ENCODE measurements at regions not wholly inside any gene's neighbourhood (a gene's known extent, or its start where the extent isn't known, plus 50 kb on each side); places are given as distances from the start of the nearest gene placed in this dataset.

DNA sequence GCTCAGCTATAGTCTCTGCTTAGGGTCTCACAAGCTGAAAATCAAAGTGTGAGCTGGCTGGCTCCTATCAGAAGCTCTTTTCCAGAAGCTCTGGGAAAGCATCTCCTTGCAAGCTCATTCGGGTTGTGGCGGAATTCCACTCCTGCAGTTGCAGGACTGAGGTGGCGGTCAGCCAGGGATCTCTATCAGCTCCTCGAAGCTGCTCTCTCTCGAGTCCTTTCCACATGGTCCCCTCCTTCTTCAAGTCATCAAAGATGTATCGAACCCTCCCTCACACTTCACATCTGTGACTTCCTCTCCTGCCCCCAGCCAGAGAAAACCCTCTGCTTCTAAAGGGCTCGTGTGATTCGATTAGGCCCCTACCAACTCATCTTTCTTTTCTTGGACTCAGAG, 141.7 kb downstream of the ZFP36L2 start:
- no peak for DNase-seq

DNA sequence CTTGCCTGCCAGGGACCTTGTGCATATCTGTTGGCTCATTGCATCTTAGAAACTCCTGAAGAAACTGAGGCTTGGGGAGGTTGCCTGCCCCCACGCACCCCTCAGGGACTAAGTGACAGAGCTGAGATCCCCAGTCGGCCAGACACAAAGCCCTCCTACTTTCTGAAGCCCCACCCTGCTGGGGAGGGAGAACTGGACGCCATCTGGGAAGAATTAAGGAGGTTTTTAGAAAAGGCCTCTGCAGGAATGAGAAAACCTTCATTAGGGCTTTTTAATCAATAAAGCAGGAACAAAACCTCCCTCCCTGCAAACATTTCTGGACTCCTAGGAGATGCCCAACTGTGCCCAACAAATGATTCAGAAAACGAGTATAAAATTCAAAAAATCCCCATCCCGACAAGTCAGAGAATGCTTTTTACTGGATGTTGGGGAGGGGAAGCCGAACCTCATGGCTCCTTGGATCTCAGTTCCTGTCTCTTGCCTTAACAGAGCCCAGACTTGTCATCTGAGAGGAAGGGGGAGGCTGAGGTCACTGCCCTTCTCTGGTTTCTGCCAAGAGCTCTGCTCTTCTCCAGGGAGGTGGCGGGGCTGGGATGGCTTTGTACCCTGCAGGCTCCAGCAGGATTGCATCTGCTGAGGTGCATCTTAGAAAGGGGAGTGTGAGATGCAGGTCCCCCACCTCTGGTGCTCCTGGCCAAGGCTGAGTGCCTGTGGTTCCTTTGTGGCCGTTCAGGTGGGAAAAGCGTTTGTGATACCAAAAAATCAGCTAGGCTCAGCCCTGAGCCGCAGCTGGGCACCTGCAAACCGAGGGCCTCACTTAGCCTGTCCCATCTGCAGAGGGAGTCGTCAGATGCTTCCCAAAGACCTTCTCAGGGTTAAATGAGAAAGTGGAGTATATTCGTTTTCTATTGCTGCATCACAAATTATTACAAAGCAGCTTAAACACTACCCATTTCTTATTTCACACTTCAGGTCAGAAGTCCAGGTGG, 142.4 kb downstream of the ZFP36L2 start:
- no peak for DNase-seq

DNA sequence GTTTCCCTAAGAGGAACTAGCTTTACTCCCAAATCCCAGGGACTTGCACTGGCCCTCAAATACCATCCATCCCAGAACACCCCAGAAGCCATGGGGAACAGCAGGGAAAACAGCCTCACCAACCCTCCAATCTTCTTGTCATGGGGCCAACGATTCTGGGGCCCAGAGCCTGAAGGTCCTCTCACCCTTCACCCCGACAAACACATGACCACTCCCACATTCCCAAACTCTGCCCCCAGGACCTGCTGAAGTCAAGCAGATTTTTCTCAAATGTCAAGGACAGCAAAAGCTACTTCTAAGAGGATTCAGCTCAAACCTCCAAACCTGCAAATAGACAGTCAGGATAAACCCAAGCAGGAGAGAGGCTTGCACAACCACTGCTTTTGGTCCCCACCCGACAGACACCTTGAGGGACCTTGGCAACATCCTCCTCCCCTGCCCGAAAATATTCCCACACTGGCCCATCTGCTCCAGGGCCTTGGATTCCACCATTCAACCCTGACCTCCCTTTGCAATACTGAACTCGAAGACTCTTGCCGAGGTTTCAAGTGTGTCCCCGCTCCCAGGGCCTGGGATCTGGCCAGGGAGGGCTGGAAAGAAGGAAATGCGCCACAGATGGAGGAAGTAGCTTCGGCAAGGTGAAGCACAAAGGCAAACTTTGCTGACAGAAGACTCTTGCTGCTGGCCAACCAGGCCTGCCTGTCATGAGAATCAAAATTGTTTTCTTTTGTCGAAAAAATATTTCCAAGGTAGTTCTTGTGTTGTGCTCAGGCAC, 143.3 kb downstream of the ZFP36L2 start:
- no peak for DNase-seq

DNA sequence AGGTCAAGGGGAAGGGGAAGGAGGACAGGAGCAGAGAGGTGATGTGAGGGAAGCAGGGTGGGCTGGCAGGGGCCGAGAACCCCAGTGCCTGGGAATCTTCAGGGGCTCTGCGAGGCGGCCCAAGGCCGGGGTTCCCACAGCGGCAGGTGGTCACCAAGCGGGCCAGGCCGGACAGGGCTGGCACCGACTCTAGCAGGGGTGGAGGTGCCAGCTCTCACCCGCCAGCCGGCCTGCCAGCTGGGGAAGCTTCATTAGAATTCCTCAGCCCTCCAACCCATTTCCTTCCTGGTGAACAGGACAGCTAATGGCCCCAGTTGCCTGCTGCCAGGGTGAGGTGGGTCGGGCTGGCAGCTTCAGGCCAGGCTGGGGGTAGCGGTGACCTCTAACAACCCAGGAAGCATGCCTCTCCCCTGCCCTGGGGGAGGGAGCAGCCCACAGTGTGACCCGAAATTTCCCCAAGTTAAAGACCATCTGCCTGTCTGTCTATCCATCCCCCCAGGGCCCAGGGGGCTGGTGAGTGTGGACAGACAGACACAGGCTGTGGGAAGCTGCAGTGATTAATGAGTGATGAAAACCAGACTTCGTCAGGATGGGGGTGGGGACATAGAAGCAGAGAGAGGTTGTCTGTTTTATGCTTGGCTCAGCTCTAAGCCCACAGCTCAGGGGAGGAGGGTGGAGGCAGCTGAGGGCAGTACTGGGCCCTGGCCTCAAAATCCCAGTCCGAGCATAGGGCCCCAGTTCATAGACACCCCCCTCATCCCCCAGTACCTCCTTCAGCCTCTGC, 144.1 kb downstream of the ZFP36L2 start:
- no peak for DNase-seq

DNA sequence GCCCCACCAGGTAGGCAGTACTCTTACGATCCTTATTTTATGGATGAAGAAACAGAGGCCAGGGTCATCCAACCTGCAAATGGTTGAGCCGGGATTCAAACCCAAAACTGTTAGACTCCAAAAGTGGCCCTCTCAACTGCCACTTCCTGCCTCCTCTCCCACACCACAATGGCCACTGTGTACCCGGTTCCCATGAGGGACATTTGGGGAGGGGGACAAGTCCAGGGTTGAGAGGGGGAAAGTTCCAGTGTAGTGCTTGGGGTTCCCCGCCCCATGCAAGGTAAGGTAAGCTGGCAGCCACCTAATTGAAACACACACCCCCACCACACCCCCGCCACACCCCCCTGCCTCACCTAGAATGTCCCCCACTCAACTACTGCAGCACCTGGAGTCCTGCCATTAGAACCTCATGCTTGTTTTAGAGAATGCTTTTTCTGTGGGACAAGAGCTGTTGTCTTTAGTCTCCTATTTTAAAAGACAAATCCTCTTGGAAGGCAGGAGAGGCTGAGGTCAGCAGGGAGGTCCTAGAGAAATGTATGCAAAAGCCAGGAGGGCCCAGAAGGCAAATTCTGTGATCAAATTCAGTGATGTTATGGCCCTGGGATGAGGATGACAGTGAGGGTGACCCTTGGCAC, 145.2 kb downstream of the ZFP36L2 start:
- no peak for DNase-seq

DNA sequence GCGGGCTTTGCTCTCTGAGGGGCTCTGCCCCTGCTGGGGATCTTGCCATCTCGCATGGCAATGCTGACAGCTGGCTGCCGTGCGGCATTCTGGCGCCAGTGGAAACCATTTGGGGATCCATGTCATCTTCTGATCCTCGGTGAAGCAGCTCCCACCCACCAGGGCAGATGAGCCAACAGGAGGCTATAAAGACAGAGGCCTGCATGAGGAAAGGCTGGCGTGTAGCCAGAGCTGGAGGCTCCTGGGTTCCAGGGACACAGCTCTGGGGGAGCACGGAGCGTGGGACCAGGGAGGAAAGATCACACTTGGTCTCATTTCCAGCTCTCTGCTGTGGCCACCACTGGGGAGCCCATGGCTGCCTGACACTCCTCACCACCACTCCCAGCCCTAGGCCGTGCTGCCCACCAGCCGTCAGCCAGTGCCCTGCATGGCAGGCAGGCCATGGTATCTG, 145.8 kb downstream of the ZFP36L2 start:
- no peak for DNase-seq

DNA sequence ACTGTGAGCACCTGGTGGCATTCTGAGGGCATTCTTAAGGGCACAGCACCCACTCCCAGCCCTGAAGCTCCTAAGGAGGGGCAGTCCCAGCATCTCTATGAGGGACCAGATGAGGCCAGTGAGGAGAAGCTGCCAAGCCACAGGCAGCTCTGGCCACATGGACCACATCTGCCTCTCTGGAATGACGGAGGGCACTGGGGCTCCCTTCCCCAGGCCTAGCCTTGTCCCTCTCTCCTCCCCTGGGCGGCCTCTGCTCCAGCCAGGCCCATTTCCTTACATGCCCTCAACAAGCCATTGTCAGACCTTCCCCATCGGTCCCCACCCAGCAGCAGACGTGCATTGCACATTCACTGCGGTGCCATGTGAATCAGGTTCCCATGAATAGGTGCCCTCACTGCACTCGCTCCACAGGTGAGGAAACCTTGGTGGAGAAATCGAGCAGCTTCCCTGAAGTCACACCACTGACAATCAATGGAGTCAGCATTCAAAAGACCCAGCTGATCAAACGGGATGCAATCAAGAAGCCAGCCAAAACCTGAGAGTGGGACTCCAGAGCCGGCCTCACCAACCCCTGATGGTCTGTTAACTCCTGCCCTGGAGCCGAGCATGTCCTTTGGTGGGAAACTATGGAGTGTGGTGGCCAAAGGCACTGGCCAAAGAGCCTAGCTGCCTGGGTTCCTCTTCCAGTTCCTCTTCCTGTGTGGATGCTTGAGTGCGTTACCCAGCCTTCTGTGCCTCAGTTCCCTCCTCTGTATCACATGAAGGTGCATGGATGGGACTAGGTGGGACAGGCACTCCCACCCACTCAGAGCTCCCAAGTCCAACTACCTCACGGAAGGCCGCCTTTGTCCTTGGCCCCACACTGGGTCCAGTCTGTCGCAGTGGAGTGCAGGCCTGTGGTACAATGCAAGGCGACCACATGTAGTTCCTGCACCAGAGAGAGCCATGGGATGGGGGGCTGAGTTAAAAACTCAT, 147.3 kb downstream of the ZFP36L2 start:
- DNase-seq: no peak

DNA sequence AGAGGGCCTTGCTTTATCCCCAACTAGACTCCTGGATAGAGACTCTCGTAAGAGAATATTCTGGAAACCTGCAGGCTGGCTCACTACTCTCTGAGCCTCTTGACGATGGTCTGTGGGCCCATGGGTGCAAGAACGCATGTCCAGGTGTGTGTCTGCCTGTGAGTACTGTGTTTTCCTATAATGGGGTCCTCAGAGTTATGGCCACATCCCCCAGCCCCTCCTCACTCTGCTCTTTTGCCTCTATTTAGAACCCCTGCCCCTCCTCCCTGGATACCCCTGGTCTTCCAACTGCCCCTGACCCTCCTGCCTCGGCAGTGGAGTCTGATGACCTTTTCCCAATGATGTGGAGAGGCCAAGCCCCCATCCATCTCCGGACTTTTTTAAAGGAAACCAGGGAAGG, 148.1 kb downstream of the ZFP36L2 start:
- no peak for DNase-seq

DNA sequence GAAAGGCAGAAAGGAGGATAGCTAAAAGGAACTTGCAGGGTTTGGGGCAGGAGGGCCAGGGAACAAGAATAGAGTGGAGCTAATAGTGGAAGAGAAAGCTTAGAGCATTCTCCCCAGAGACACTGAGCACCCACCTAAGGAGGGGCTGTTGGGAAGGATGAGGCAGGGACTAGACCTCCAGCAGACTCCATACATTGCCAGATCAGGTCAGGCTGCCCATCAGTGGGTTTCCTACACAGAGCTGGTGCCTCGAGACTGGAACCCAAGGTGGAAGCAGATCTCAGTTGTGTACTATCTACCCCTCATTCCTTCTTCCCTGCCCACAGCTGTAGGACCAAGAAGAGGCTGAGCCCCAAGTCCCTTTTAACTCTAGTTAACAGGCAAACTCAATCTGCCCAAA, 148.5 kb downstream of the ZFP36L2 start:
- no peak for DNase-seq

DNA sequence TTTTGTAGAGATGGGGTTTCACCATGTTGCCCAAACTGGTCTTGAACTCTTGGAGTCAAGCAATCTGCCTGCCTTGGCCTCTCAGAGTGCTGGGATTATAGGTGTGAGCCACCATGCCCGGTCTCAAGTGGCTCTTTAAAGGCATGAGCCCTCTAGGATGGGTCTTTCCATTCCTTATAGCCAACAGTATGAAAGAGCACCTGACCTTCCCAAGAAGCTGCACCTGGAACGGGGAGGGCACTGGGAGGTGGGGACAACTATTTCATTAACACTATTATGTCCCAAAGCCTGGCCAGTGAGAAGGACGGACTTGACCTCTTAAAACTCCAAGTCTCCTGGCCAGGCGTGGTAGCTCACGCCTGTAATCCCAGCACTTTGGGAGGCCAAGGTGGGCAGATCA, 149.7 kb downstream of the ZFP36L2 start:
- no peak for DNase-seq

DNA sequence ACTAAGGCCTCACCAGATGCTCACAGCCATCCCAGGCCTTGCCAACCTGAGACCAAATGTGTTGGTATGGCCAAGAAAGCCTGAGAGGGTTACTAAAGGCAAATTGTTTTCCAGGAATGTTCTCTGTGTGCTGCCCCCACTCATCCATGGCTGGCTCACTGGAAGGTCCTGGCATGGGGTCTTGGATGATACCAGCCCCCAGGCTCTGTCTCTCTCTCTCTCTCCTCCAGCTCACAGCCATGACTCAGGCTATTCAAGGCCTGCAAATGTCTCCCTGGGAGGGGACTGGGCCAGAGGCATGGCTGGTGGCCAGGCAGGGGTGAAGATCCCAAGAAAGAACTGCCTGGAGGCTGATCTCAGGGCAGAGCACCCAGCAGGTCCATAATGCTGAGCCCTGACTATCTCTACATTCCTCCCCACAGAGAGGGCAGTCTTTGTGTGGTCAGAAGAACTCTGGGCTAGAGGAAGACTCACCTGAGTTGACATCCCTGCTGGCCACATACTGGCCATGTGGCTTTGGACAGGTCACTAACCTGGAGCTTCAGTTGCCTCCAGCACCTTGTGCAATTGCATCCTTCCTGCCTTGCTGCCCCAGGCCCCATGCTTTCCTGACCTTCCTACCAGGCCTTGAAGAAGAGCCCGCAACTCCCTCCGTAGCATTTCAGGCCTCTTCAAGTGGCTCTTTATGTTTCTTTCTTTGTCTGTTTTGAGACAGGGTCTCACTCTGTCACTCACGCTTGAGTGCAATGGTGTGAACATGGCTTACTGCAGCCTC, 150.4 kb downstream of the ZFP36L2 start:
- DNase-seq: peak; percentile 3

DNA sequence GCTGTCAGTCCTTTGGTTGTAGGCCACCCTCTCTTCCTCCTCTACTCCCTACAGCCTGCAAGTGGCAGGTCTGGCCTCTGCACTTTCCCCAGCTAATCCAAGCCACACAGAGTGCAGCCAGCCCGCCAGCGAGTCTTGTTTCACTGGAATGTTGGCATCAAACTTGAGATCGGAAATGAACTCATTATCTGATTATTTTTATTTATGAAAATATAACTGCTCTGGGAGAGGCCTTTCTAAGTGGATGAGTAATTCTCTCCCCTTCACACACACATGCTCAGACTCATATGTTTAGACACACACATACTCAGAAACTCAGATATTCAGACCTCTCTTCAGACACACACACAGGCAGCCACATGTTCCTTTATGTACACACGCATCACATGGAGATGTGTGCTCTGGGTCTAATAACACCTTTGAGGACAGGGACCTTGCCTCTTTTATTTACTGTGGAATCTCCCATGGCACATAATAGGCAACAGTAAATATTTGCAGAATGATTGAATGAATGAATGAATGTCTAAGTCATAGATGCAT, 151.3 kb downstream of the ZFP36L2 start:
- DNase-seq: peak; percentile 43

DNA sequence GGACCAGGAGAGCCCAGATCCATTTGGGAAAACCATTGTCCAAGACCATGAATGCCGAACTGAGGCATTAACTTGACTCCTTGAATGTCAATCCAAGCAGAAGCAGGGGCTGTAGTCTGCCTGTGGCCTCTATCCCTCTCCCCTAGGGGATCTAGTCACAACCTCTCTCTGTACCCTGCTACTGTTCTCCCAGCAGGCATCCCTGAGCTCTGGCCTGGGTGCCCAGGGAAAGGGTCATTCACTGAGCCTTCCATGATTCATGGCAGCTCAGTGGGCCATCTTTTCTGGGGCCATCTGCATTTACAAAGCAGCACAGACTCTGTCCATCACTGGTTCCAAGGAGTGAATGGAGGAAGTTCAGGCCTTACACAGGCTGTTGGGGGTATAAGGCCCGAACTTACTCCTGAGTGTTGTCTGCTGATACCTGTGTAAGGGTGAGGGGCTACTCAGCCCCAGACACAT, 151.8 kb downstream of the ZFP36L2 start:
- no peak for DNase-seq

DNA sequence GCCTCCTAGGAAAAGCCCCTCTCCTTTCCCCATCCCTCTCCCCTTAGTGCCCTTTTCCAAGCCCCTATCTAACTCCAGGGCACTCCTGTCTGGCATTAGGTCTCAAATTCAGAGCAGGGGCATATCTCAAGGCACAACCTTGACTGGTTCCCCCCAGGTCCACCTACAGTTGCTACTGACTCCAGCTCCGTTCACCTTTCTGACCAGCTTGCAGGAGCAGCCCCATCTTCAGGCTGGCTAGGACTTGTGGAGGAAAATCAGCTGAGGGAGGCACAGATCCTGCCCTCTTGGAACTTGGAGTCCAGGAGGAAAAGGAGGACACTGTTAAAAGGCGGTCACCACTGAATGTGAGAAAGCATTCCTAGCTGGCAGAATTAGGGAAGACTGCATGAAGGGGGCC, 152.4 kb downstream of the ZFP36L2 start:
- no peak for DNase-seq

DNA sequence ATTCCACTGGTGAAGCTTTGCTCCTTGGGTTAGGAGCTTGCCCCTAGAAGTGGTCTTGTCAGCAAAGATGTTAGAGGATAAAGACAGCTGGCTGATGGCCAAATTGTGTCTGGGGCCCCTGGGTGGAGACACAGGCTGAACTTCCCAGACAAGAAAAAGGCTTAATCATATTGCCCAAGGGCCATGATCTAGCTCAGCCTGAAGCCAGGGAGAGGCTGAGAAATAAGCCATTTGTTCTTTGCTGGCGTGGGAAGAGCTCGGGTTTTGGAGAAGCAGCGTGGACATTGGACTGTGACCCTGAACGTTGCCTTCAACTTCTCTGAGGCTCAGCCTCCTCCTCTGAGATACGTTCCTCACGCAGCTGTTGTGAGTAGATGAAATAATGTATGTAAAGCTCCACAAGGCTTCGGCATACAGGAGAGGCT, 153.0 kb downstream of the ZFP36L2 start:
- no peak for DNase-seq

DNA sequence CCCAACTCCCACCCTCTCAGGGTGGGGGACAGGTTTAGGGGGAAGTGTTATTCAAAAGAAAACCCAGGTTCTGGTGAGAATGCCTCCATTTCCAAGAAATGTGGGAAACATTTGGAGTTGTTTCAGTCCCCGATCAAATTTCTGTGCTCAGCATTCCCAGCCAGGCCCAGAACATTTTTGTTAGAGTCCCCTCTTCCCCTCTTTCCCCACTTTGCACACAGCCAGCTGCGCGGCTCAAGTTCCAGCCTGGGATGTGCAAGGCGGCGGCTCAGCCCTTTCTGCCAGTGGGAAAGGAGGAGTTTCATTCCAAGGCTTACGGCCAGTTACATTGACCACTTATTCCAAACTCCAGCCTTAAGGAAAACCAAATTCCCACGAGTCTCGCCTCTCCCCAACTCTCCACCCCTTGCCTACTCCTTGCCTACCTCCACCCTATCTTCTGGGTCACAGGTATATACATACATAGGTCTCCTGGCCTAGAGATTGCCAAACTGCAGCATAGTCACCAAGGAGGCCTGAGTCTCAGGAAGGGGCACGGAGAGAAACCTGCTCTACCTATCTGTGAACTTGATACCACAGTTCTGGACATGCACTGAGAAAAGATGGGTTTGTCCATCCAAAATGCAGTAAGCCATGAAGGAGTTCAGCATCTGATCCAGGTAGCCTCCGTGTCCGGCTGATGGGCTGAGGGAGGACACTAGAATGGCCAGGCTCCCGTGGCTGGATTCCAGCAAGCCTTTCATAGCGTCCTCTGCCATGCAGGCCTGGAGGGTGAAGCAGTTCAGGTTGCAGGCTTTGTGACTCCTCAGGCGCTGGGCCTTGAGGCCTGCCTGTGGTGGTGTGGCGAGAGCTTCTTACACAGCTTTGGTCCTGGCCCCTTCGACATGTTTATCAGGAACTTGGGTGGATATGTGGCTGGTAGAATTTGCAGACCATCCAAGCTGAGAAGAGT, 154.5 kb downstream of the ZFP36L2 start:
- no peak for DNase-seq

DNA sequence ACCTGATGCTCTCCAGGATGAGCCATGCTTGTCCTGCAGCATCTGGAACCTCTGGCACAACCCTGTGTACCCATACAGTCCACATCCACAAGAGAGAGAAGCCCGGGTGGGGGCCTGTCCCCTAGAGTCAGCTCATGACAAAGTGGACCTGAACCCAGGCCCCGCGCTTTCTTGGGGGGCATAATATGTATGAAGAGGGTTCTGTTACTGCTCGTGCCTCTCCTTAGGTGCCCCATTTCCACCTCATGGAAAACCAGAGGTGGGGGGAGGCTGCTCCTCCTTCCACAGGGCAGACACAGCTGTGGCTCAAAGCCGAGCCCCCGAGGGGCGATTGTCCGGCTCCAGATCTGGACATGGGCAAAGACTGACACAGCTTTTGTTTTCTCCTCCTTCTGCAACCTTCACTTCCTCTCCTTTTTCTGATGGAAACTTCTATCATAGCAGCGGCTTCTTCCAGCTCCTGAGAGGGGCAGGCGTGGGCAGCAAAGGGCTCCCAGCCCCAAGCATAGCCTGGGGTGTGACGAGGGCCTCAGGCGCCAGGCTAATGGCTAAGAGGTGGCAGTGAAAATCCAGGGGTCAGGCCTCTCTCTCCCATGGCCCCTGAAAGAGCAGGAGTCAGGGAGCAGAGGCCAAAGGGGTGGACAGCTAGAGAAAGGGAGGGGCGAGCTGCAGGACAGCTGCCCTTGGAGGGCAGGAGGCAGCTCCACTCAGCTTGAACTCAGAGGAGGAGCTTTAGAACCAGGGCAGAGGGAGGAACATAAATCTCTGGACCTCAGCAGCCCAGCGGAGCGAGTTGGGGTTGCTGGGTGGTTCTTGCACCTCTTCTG, 155.5 kb downstream of the ZFP36L2 start:
- no peak for DNase-seq

DNA sequence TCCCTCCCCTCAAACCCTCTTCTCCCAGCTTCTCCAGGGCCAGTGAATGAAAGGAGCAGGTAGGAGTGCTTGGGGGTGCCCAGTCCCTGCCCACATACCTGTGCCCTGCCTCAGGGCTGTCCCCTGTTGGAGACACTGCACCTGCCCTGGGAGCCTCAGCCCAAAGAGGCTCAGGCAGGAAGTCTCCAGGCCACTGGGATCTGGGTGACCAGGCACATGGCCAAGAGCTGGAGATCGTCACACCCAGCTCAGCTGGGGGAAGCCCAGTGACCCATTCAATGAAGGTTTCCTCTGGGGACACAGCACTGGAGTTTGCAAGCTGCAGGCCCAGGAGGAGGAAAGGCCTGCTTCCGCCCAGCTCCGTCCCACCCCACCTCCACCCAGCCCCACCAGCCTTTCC, 156.4 kb downstream of the ZFP36L2 start:
- DNase-seq: no peak

All from NCI-H446 treated with DMSO at 0.1 percent for 48 hours (cell line).